CD4-positive, CD25-positive, alpha-beta regulatory T cell (primary cell): ENCODE measurements at regions not wholly inside any gene's neighbourhood (a gene's known extent, or its start where the extent isn't known, plus 50 kb on each side); places are given as distances from the start of the nearest gene placed in this dataset.
A peak's percentile ranks its signal among the peaks of the same experiment; 100 is the strongest.

Experiments used
- ATAC-seq, 2 donors: fragments of 150-1000 bp; cut with Tn5 transposase; one replicate each; pipeline ENCODE4 v1.10.0; 2021; ENCODE audit warnings: low read depth in 2 of 2, moderate number of reproducible peaks in 2 of 2, moderate library complexity in 1 of 2
- DNase-seq, 3 donors: peaks; one replicate each; pipeline versions ENCODE4 v3.0.0 to v3.0.0-alpha.2; 2012 to 2022; ENCODE audit warnings: mixed read lengths in 1 of 3
- H3K27ac ChIP-seq: one replicate; pipeline ENCODE4 v1.7.0; 2013; ENCODE audit warnings: mild to moderate bottlenecking, low read length; ENCODE audit not compliant: insufficient read depth, poor library complexity, severe bottlenecking
- H3K27me3 ChIP-seq: one replicate; pipeline ENCODE4 v1.7.0; 2013; ENCODE audit warnings: low read length; ENCODE audit not compliant: control insufficient read depth, insufficient read depth
- H3K36me3 ChIP-seq: one replicate; pipeline ENCODE4 v1.7.0; 2013; ENCODE audit warnings: mild to moderate bottlenecking, low read length, moderate library complexity; ENCODE audit not compliant: control insufficient read depth, insufficient read depth
- H3K4me1 ChIP-seq: 2 replicates; pipeline ENCODE4 v1.7.0; 2013; ENCODE audit warnings: mild to moderate bottlenecking, low read length; ENCODE audit not compliant: insufficient read depth, control insufficient read depth, poor library complexity, severe bottlenecking
- H3K4me3 ChIP-seq: one replicate; pipeline ENCODE4 v1.7.0; 2013; ENCODE audit warnings: low read depth, mild to moderate bottlenecking, low read length, moderate library complexity
- H3K9me3 ChIP-seq, 2 experiments: 1 replicate in 1 of 2; 2 replicates in 1 of 2; pipeline ENCODE4 v1.7.0; 2013; ENCODE audit warnings: low read length in 2 of 2, mild to moderate bottlenecking in 1 of 2, moderate library complexity in 1 of 2; ENCODE audit not compliant: control insufficient read depth in 2 of 2
- H3K27ac Mint-ChIP-seq, 3 donors: one replicate each; pipeline ENCODE4 v1.8.0; 2020 to 2022; ENCODE audit warnings: mild to moderate bottlenecking in 3 of 3, mixed read lengths in 3 of 3, moderate library complexity in 2 of 3
- H3K27me3 Mint-ChIP-seq: one replicate; pipeline ENCODE4 v1.8.0; 2022; ENCODE audit warnings: mild to moderate bottlenecking, mixed read lengths
- H3K36me3 Mint-ChIP-seq: one replicate; pipeline ENCODE4 v1.8.0; 2020; ENCODE audit warnings: mixed read lengths
- H3K4me1 Mint-ChIP-seq, 4 donors: one replicate each; pipeline ENCODE4 v1.8.0; 2020 to 2022; ENCODE audit warnings: mixed read lengths in 4 of 4, mild to moderate bottlenecking in 1 of 4
- H3K4me3 Mint-ChIP-seq, 4 donors: one replicate each; pipeline ENCODE4 v1.8.0; 2020 to 2022; ENCODE audit warnings: mild to moderate bottlenecking in 4 of 4, mixed read lengths in 4 of 4, moderate library complexity in 3 of 4
- H3K9me3 Mint-ChIP-seq, 7 donors: one replicate each; pipeline ENCODE4 v1.8.0; 2020 to 2022; ENCODE audit warnings: mixed read lengths in 7 of 7, mild to moderate bottlenecking in 3 of 7, moderate library complexity in 2 of 7

GRCh38 chr18:56470406-56471351 is 167.7 kb downstream of the TXNL1 start:
- ATAC-seq (no peak), DNase-seq (no peak)
- Histone ChIP-seq H3K4me3 (no peak overlapping the region), H3K4me1 (no peaks in the 10 kb centered on the region), H3K27me3 (no peaks in the 10 kb centered on the region), H3K9me3 (no peaks in the 10 kb centered on the region), H3K36me3 (no peaks in the 10 kb centered on the region), H3K27ac (no peak overlapping the region)
- no peaks in the 10 kb centered on the region for H3K27me3 Mint-ChIP-seq
- H3K9me3 Mint-ChIP-seq, result peaks cover 0 to 3% (median 3%) of the 10 kb centered on the region in 7 donors
- H3K4me1 Mint-ChIP-seq, result no peaks in the 10 kb centered on the region
- H3K36me3 Mint-ChIP-seq, result no peaks in the 10 kb centered on the region
- no peak overlapping the region for H3K27ac Mint-ChIP-seq
- no peak overlapping the region for H3K4me3 Mint-ChIP-seq

DNA sequence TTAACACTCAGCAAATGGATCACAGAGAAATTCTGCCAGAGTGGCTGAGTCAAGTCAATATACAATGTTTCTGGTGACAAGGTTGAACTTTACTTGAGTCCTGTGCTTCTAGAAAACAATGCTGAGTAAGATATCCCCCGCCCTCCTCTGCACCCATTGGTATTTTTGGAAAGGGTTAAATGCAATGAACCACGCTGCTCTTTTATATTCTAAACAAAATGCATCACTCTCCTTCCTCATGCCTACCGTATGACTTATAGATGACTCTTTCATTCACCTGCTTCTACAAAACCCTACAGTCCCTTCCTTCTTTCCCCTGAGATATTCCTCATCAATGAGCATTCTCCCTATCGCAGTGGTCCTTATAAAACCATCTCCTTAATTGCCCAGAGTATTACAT is 168.8 kb downstream of the TXNL1 start:
- H3K4me3 ChIP-seq, result no peak overlapping the region
- H3K9me3 ChIP-seq, result no peaks in the 10 kb centered on the region
- Mint-ChIP-seq H3K27ac (no peak overlapping the region), H3K4me1 (no peaks in the 10 kb centered on the region), H3K9me3 (peaks cover 0 to 13% (median 3%) of the 10 kb centered on the region in 7 donors), H3K4me3 (no peak overlapping the region), H3K36me3 (no peaks in the 10 kb centered on the region), H3K27me3 (no peaks in the 10 kb centered on the region)
- no peaks in the 10 kb centered on the region for H3K36me3 ChIP-seq
- H3K27me3 ChIP-seq, result no peaks in the 10 kb centered on the region
- no peak overlapping the region for H3K27ac ChIP-seq
- ATAC-seq, result no peak
- no peaks in the 10 kb centered on the region for H3K4me1 ChIP-seq
- no peak for DNase-seq

DNA sequence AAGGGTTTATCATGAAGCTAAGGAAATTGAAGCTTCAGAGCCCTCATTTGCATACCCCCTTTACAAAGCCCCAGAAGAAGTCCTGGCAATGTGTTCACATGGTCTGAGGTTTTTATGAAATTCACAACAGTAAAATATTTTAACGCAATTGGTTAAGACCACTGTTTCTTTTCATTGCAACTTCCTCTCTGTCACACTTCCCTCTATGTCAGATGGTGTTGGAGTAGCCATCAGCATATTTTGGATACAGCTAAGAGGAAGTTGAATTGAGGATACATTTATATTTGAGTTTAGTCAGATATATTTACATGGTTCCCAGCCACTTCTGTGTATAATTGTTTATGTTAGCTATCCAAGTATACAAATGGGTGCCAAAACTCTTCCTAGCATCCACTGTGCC is 170.0 kb downstream of the TXNL1 start:
- Mint-ChIP-seq H3K36me3 (no peaks in the 10 kb centered on the region), H3K4me1 (no peaks in the 10 kb centered on the region)

DNA sequence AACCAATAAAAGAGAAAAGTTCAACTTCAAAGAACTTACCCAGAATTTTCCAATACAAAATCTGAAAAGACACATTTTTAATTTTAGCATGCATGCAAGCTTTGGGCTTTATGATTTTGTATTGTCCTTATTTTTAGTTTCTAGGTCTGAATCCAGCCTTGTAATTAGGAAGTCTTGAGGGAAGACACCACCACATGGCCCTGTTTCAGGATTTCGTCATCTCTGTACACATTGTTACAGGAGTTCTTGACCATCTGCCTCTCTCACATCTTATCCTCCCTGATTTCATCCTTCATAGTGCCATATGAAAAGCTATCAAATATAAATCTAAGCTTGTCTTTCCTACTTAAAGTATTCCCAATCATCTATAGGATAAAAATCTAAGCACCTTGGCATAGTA is 176.1 kb downstream of the TXNL1 start:
- H3K4me3 Mint-ChIP-seq, result no peak overlapping the region
- Histone ChIP-seq H3K9me3 (no peaks in the 10 kb centered on the region), H3K4me3 (no peak overlapping the region), H3K27ac (no peak overlapping the region), H3K4me1 (no peaks in the 10 kb centered on the region), H3K27me3 (no peaks in the 10 kb centered on the region), H3K36me3 (no peaks in the 10 kb centered on the region)
- ATAC-seq (no peak), DNase-seq (no peak)
- H3K9me3 Mint-ChIP-seq, result peaks cover 0 to 28% (median 6%) of the 10 kb centered on the region in 7 donors
- H3K27ac Mint-ChIP-seq, result no peak overlapping the region
- no peaks in the 10 kb centered on the region for H3K27me3 Mint-ChIP-seq
- H3K36me3 Mint-ChIP-seq, result no peaks in the 10 kb centered on the region
- no peaks in the 10 kb centered on the region for H3K4me1 Mint-ChIP-seq

More for the DNA sequence above, 170.0 kb downstream of the TXNL1 start:
- Histone ChIP-seq H3K27ac (no peak overlapping the region), H3K36me3 (no peaks in the 10 kb centered on the region), H3K9me3 (no peaks in the 10 kb centered on the region), H3K27me3 (no peaks in the 10 kb centered on the region), H3K4me3 (no peak overlapping the region), H3K4me1 (no peaks in the 10 kb centered on the region)
- Mint-ChIP-seq H3K27ac (no peak overlapping the region), H3K9me3 (peaks cover 0 to 19% (median 3%) of the 10 kb centered on the region in 7 donors), H3K27me3 (no peaks in the 10 kb centered on the region), H3K4me3 (peak overlapping the region in 1 of 4 donors; percentile 78)
- ATAC-seq (no peak), DNase-seq (no peak)

DNA sequence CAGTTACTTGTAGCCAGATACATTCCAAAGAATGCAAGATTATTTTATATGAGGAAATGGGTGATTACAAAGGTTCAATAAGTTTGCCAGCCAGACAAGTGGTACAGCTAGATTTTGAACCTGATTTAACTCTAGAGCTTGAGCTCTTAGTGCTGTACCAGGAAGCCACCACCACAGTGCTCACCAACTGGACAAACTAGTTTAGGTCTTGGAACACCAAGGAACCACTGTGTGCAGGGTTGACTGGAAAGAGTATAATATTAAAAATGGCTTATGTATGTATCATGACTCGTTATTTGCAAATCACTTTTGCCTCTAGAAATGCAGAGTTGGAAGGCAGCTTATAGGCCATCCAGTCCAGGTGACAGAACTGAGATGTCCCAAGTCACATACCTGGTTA is 177.2 kb downstream of the TXNL1 start:
- H3K9me3 Mint-ChIP-seq, result peaks cover 0 to 28% (median 6%) of the 10 kb centered on the region in 7 donors
- Histone ChIP-seq H3K4me1 (no peaks in the 10 kb centered on the region), H3K27me3 (no peaks in the 10 kb centered on the region), H3K9me3 (no peaks in the 10 kb centered on the region), H3K27ac (no peak overlapping the region), H3K36me3 (no peaks in the 10 kb centered on the region), H3K4me3 (no peak overlapping the region)
- no peaks in the 10 kb centered on the region for H3K4me1 Mint-ChIP-seq
- ATAC-seq, result no peak
- H3K27ac Mint-ChIP-seq, result no peak overlapping the region
- no peaks in the 10 kb centered on the region for H3K27me3 Mint-ChIP-seq
- no peaks in the 10 kb centered on the region for H3K36me3 Mint-ChIP-seq
- H3K4me3 Mint-ChIP-seq, result no peak overlapping the region
- DNase-seq, result no peak

GRCh38 chr18:56460581-56460980 is 177.8 kb downstream of the TXNL1 start:
- Mint-ChIP-seq H3K36me3 (no peaks in the 10 kb centered on the region), H3K4me1 (no peaks in the 10 kb centered on the region), H3K27ac (no peak overlapping the region), H3K9me3 (peaks cover 0 to 24% (median 6%) of the 10 kb centered on the region in 7 donors), H3K4me3 (no peak overlapping the region), H3K27me3 (no peaks in the 10 kb centered on the region)
- no peaks in the 10 kb centered on the region for H3K9me3 ChIP-seq
- ATAC-seq (no peak), DNase-seq (no peak)
- H3K27ac ChIP-seq, result no peak overlapping the region
- H3K27me3 ChIP-seq, result no peaks in the 10 kb centered on the region
- H3K4me1 ChIP-seq, result no peaks in the 10 kb centered on the region
- H3K4me3 ChIP-seq, result no peak overlapping the region
- H3K36me3 ChIP-seq, result no peaks in the 10 kb centered on the region

- Histone ChIP-seq H3K27ac (no peak overlapping the region), H3K4me3 (no peak overlapping the region), H3K9me3 (no peaks in the 10 kb centered on the region), H3K36me3 (no peaks in the 10 kb centered on the region), H3K27me3 (no peaks in the 10 kb centered on the region), H3K4me1 (no peaks in the 10 kb centered on the region)
- Mint-ChIP-seq H3K27ac (no peak overlapping the region), H3K4me1 (peaks cover 0 to 2% (median 0%) of the 10 kb centered on the region in 4 donors), H3K4me3 (no peak overlapping the region), H3K27me3 (no peaks in the 10 kb centered on the region), H3K9me3 (peaks cover 0 to 15% (median 5%) of the 10 kb centered on the region in 7 donors), H3K36me3 (no peaks in the 10 kb centered on the region)
- DNase-seq, result no peak
- no peak for ATAC-seq
Measured at GRCh38 chr18:56458770-56459712, 179.4 kb downstream of the TXNL1 start.
